DOHH2 (cell line): ENCODE measurements at regions not wholly inside any gene's neighbourhood (a gene's known extent, or its start where the extent isn't known, plus 50 kb on each side); places are given as distances from the start of the nearest gene placed in this dataset.

Source experiments
- CTCF ChIP-seq: fragments of 200-600 bp; sonication (generic); IDR thresholded peaks from one replicate; pipeline ENCODE4 v1.5.1; 2014; ENCODE audit warnings: antibody characterized with exemption, mild to moderate bottlenecking, low read depth, low read length; ENCODE audit not compliant: poor library complexity, severe bottlenecking
- EZH2phosphoT487 ChIP-seq: fragments of 200-600 bp; sonication (generic); IDR thresholded peaks from 2 replicates; pipeline ENCODE4 v1.6.1; 2017; ENCODE audit warnings: borderline replicate concordance, mild to moderate bottlenecking, antibody characterized with exemption, low read length, moderate library complexity, mixed read lengths

GRCh38 chr10:93143281-93143680 is 69.6 kb downstream of the CYP26A1 start:
- TF ChIP-seq CTCF (no peak), EZH2phosphoT487 (no peak)
